Common myeloid progenitor, CD34-positive (primary cell): ENCODE measurements at regions not wholly inside any gene's neighbourhood (a gene's known extent, or its start where the extent isn't known, plus 50 kb on each side); places are given as distances from the start of the nearest gene placed in this dataset.
A peak's percentile ranks its signal among the peaks of the same experiment; 100 is the strongest.

Experiments
- CTCF ChIA-PET: fragments of 350-600 bp; sonication (Branson Sonifier 250); formaldehyde crosslinking; loops from one replicate; lab custom pipeline; 2021; ENCODE audit warnings: antibody characterized with exemption; lab: Charles Lee
- POLR2A ChIA-PET: fragments of 350-600 bp; sonication (Branson Sonifier 250); formaldehyde crosslinking; loops from one replicate; lab custom pipeline; 2021; ENCODE audit warnings: antibody characterized with exemption; lab: Charles Lee
- DNase-seq, 3 donors: peaks; one replicate each; pipeline versions ENCODE4 v3.0.0 to v3.0.0-alpha.2; 2013
- H3K27ac ChIP-seq, 2 experiments: 1 replicate in 1 of 2; 2 replicates in 1 of 2; pipeline ENCODE4 v1.7.0; 2013; ENCODE audit warnings: inconsistent platforms in 2 of 2, low read length in 2 of 2, mild to moderate bottlenecking in 2 of 2, low read depth in 1 of 2, moderate library complexity in 1 of 2; ENCODE audit not compliant: severe bottlenecking in 2 of 2, insufficient read depth in 1 of 2, poor library complexity in 1 of 2
- H3K27me3 ChIP-seq, 5 experiments: replicated peaks in 2 of 5; 1 replicate in 3 of 5; 2 replicates in 2 of 5; pipeline versions ENCODE4 v1.6.1 to v1.7.0; 2013; ENCODE audit warnings: low read length in 4 of 5, mild to moderate bottlenecking in 2 of 5, moderate library complexity in 2 of 5, inconsistent platforms in 1 of 5; ENCODE audit not compliant: insufficient read depth in 5 of 5, control insufficient read depth in 4 of 5
- H3K36me3 ChIP-seq, 4 experiments: 1 replicate in 2 of 4; 2 replicates in 2 of 4; pipeline versions ENCODE4 v1.6.1 to v1.7.0; 2013; ENCODE audit warnings: low read length in 3 of 4, control low read depth in 1 of 4, mild to moderate bottlenecking in 1 of 4; ENCODE audit not compliant: control insufficient read depth in 4 of 4, insufficient read depth in 4 of 4
- H3K4me1 ChIP-seq, 4 experiments: 1 replicate in 3 of 4; 2 replicates in 1 of 4; pipeline versions ENCODE4 v1.6.1 to v1.7.1; 2013; ENCODE audit warnings: low read length in 3 of 4, mild to moderate bottlenecking in 3 of 4, control low read depth in 1 of 4, inconsistent platforms in 1 of 4, moderate library complexity in 1 of 4; ENCODE audit not compliant: control insufficient read depth in 4 of 4, insufficient read depth in 4 of 4; ENCODE audit errors: control extremely low read depth in 1 of 4
- H3K4me3 ChIP-seq, 7 experiments: 1 replicate in 4 of 7; 2 replicates in 3 of 7; pipeline versions ENCODE4 v1.5.1 to v1.7.0; 2013; ENCODE audit warnings: mild to moderate bottlenecking in 7 of 7, low read length in 6 of 7, moderate library complexity in 6 of 7, inconsistent platforms in 2 of 7, low read depth in 2 of 7, control low read depth in 1 of 7; ENCODE audit not compliant: insufficient read depth in 4 of 7, control insufficient read depth in 1 of 7; ENCODE audit errors: extremely low read depth in 1 of 7
- H3K9me3 ChIP-seq, 5 experiments: 1 replicate in 4 of 5; 2 replicates in 1 of 5; pipeline versions ENCODE4 v1.6.1 to v1.7.1; 2013; ENCODE audit warnings: low read length in 4 of 5, mild to moderate bottlenecking in 2 of 5, inconsistent platforms in 1 of 5, low read depth in 1 of 5, moderate library complexity in 1 of 5; ENCODE audit not compliant: control insufficient read depth in 4 of 5, insufficient read depth in 2 of 5; ENCODE audit errors: control extremely low read depth in 1 of 5
- WGBS: methylation state at CpG from one replicate; pipeline ENCODE4 v1.1.5; 2013; ENCODE audit not compliant: insufficient coverage; 5-methylcytosine and 5-hydroxymethylcytosine counted together

- 88% methylated on average over 1 of the region's 2 CpGs for WGBS
- no peak for DNase-seq
- Histone ChIP-seq H3K27ac (no peak overlapping the region), H3K27me3 (no peaks in the 10 kb centered on the region), H3K4me3 (no peak overlapping the region), H3K36me3 (no peaks in the 10 kb centered on the region), H3K9me3 (peaks cover 0 to 21% (median 7%) of the 10 kb centered on the region in 5 experiments), H3K4me1 (peaks cover 0 to 7% (median 3%) of the 10 kb centered on the region in 4 experiments)
- ChIA-PET CTCF (interaction anchor here (1.1 kb wide), 1 partner anchor 9 kb away, joined by 3 read pairs; no protein-coding TSS in a partner anchor), POLR2A (no interaction called here)
Observed at GRCh38 chr1:222461941-222462340, 86.0 kb downstream of the HHIPL2 start.

- POLR2A ChIA-PET, result no interaction called here
Observed at GRCh38 chr1:222459652-222460051, 88.3 kb downstream of the HHIPL2 start.

GRCh38 chr1:222457513-222457912, 90.4 kb downstream of the HHIPL2 start:
- 88% methylated on average over 1 of the region's 1 CpG for WGBS
- POLR2A ChIA-PET, result no interaction called here

More at GRCh38 chr1:222459652-222460051, 88.3 kb downstream of the HHIPL2 start:
- peaks cover 0 to 8% (median 5%) of the 10 kb centered on the region in 4 experiments for H3K4me1 ChIP-seq
- CTCF ChIA-PET, result no interaction called here
- no peak overlapping the region for H3K4me3 ChIP-seq
- peaks cover 0 to 25% (median 7%) of the 10 kb centered on the region in 5 experiments for H3K9me3 ChIP-seq
- no peak overlapping the region for H3K27ac ChIP-seq
- H3K27me3 ChIP-seq, result no peaks in the 10 kb centered on the region
- WGBS, result 100% methylated on average over 2 of the region's 3 CpGs
- no peak for DNase-seq
- no peaks in the 10 kb centered on the region for H3K36me3 ChIP-seq

GRCh38 chr1:222457084-222457483, 90.8 kb downstream of the HHIPL2 start:
- Histone ChIP-seq H3K36me3 (no peaks in the 10 kb centered on the region), H3K27ac (no peak overlapping the region), H3K9me3 (peaks cover 0 to 25% (median 7%) of the 10 kb centered on the region in 5 experiments), H3K4me1 (peaks cover 0 to 10% (median 5%) of the 10 kb centered on the region in 4 experiments), H3K27me3 (peaks cover 0 to 3% (median 0%) of the 10 kb centered on the region in 5 experiments), H3K4me3 (no peak overlapping the region)
- DNase-seq, result no peak
- POLR2A ChIA-PET, result no interaction called here
- 100% methylated on average over 1 of the region's 1 CpG for WGBS
- CTCF ChIA-PET, result interaction anchor here (1.2 to 4.8 kb wide), 2 partner anchors 7 to 126 kb away, joined by 3 to 23 read pairs; no protein-coding TSS in a partner anchor

More at GRCh38 chr1:222457513-222457912, 90.4 kb downstream of the HHIPL2 start:
- no peaks in the 10 kb centered on the region for H3K36me3 ChIP-seq
- H3K4me1 ChIP-seq, result peaks cover 0 to 10% (median 5%) of the 10 kb centered on the region in 4 experiments
- H3K27ac ChIP-seq, result no peak overlapping the region
- H3K9me3 ChIP-seq, result peaks cover 0 to 25% (median 7%) of the 10 kb centered on the region in 5 experiments
- H3K4me3 ChIP-seq, result no peak overlapping the region
- CTCF ChIA-PET, result no interaction called here
- peaks cover 0 to 3% (median 0%) of the 10 kb centered on the region in 5 experiments for H3K27me3 ChIP-seq
- DNase-seq, result no peak

- H3K36me3 ChIP-seq, result no peaks in the 10 kb centered on the region
- H3K27me3 ChIP-seq, result peaks cover 0 to 3% (median 0%) of the 10 kb centered on the region in 5 experiments
- WGBS, result 4% methylated on average over 9 of the region's 16 CpGs
- peaks cover 0 to 10% (median 5%) of the 10 kb centered on the region in 4 experiments for H3K4me1 ChIP-seq
- peak overlapping the region in 1 of 2 experiments; percentile 45 for H3K27ac ChIP-seq
- peak overlapping the region in 5 of 7 experiments; percentile 7 to 58 (median 29) for H3K4me3 ChIP-seq
- ChIA-PET POLR2A (no interaction called here), CTCF (interaction anchor here (0.6 to 4.8 kb wide), 42 partner anchors 8 to 1586 kb away, joined by 3 to 23 read pairs (median 4); partner anchors contain the start of gene DUSP10)
- DNase-seq, result peak; percentile 75 to 89 (median 86)
- peaks cover 0 to 25% (median 7%) of the 10 kb centered on the region in 5 experiments for H3K9me3 ChIP-seq
Observed at GRCh38 chr1:222455188-222455879, 92.6 kb downstream of the HHIPL2 start.

GRCh38 chr1:222454782-222455181, 93.1 kb downstream of the HHIPL2 start:
- H3K4me1 ChIP-seq, result peaks cover 0 to 10% (median 5%) of the 10 kb centered on the region in 4 experiments
- peaks cover 0 to 3% (median 0%) of the 10 kb centered on the region in 5 experiments for H3K27me3 ChIP-seq
- peak overlapping the region in 2 of 7 experiments; percentile 29 to 58 for H3K4me3 ChIP-seq
- H3K27ac ChIP-seq, result no peak overlapping the region
- no peaks in the 10 kb centered on the region for H3K36me3 ChIP-seq
- POLR2A ChIA-PET, result no interaction called here
- WGBS, result 59% methylated on average over 11 of the region's 13 CpGs
- peaks cover 0 to 25% (median 7%) of the 10 kb centered on the region in 5 experiments for H3K9me3 ChIP-seq
- CTCF ChIA-PET, result interaction anchor here (0.7 to 4.8 kb wide), 30 partner anchors 8 to 1579 kb away, joined by 3 to 23 read pairs (median 4); partner anchors contain the start of gene DUSP10
- no peak for DNase-seq
